ENCODE measurements at regions not wholly inside any gene's neighbourhood (a gene's known extent, or its start where the extent isn't known, plus 50 kb on each side); places are given as distances from the start of the nearest gene placed in this dataset.

GRCh38 chr19:28130066-28130511 is 1082.9 kb downstream of the UQCRFS1 start:
- H3K27me3 ChIP-seq: no peaks in the 10 kb centered on the region
- no peaks in the 10 kb centered on the region for H3K4me1 ChIP-seq
- DNase-seq: no peak
- intact Hi-C loops (cut with DNase I): no loop called here
- 55 to 67% methylated on average over 4 of the region's 4 CpGs for WGBS, 2 donors
- TF ChIP-seq EP300 (IDR thresholded peaks at IDR 0.05) (no peak), POLR2AphosphoS5 (IDR thresholded peaks at IDR 0.05) (no peak)
- no peak overlapping the region for H3K4me3 ChIP-seq
- no peaks in the 10 kb centered on the region for H3K9me3 ChIP-seq
- no peak overlapping the region for H3K27ac ChIP-seq
- no peaks in the 10 kb centered on the region for H3K36me3 ChIP-seq

DNA sequence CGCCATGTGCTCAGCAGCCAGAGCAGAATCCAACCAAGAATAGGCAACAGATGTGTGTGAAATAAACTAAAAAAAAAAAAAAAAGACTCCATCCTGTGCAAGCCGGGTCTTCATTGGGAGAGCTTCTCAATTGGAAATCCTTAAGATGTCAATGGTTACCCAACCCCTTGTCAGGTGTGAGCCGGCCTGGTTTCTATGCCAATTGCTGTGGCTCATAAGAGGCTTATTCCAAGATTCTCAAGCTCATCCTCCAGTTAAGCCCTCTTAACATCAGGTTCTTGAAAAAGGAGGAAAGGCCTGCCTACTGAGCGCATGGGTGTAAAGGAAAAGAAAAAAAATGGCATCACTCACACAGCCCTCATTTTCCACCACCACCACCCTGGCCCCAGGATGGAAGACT is 1084.6 kb downstream of the UQCRFS1 start:
- TF ChIP-seq CTCF (IDR thresholded peaks at IDR 0.05) (no peak), POLR2A (IDR thresholded peaks at IDR 0.05) (no peak), POLR2AphosphoS5 (IDR thresholded peaks at IDR 0.05) (no peak), EP300 (IDR thresholded peaks at IDR 0.05) (no peak)
- no peaks in the 10 kb centered on the region for H3K9me3 ChIP-seq
- no peak overlapping the region for H3K4me3 ChIP-seq
- no peaks in the 10 kb centered on the region for H3K4me1 ChIP-seq
- 85 to 87% methylated on average over 4 of the region's 4 CpGs for WGBS, 2 donors
- DNase-seq: no peak
- H3K27me3 ChIP-seq: no peaks in the 10 kb centered on the region
- intact Hi-C loops (cut with DNase I): no loop called here
- no peaks in the 10 kb centered on the region for H3K36me3 ChIP-seq
- H3K27ac ChIP-seq: no peak overlapping the region

DNA sequence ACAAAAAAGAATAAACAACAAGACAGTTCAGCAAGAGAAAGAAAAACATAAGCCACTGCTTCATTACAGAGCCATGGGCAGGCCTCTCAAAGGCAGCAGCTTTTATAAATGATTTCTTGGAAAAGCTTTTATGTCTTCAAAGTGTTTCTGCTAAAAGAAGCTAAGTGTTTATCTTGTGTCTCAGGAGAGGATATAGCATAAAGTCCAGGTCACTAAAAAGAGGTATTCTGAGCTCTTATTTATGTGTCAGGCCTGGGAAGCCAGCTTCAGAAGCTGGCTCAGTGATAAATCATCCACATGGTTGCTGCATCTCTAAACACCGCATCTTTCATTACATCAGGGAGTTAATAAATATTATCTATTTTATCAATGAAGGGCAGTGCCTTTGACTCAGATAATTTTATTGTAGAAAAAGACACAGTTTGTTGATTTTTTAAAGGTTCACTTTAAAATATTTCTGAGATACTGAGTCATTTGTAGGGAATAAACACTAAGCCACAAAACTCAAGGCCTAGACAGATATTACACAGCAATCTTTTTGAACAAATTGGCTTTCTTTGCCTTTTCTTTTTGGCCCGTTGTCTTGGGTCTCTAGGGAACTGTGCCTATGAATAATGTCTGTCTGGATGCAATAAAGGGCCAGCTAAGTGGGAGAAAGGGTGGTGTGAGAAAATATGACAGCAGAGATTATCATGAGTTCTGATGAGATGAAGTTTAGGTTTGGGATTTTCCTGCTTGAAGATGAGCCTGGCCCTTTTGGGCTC is 1086.6 kb downstream of the UQCRFS1 start:
- no peak overlapping the region for H3K27ac ChIP-seq
- H3K27me3 ChIP-seq: no peaks in the 10 kb centered on the region
- no peaks in the 10 kb centered on the region for H3K4me1 ChIP-seq
- no peak for DNase-seq
- H3K4me3 ChIP-seq: no peak overlapping the region
- intact Hi-C loops (cut with DNase I): no loop called here
- TF ChIP-seq POLR2AphosphoS5 (IDR thresholded peaks at IDR 0.05) (no peak), POLR2A (IDR thresholded peaks at IDR 0.05) (no peak), EP300 (IDR thresholded peaks at IDR 0.05) (no peak), CTCF (IDR thresholded peaks at IDR 0.05) (no peak)
- WGBS, 2 donors: 62 to 67% methylated on average over 2 of the region's 2 CpGs
- H3K36me3 ChIP-seq: no peaks in the 10 kb centered on the region
- H3K9me3 ChIP-seq: no peaks in the 10 kb centered on the region

GRCh38 chr19:28122734-28123133 is 1090.2 kb downstream of the UQCRFS1 start:
- H3K27me3 ChIP-seq: no peaks in the 10 kb centered on the region
- H3K9me3 ChIP-seq: no peaks in the 10 kb centered on the region
- TF ChIP-seq POLR2AphosphoS5 (IDR thresholded peaks at IDR 0.05) (no peak), POLR2A (IDR thresholded peaks at IDR 0.05) (no peak), EP300 (IDR thresholded peaks at IDR 0.05) (no peak), CTCF (IDR thresholded peaks at IDR 0.05) (no peak)
- H3K36me3 ChIP-seq: no peaks in the 10 kb centered on the region
- H3K27ac ChIP-seq: no peak overlapping the region
- intact Hi-C loops (cut with DNase I): no loop called here
- WGBS, 2 donors: 85% methylated on average over 5 of the region's 5 CpGs
- H3K4me3 ChIP-seq: no peak overlapping the region
- H3K4me1 ChIP-seq: no peaks in the 10 kb centered on the region
- DNase-seq: no peak

- no peak for TF ChIP-seq CTCF (IDR thresholded peaks at IDR 0.05)
- TF ChIP-seq POLR2AphosphoS5 (IDR thresholded peaks at IDR 0.05): no peak
- no peak for TF ChIP-seq POLR2A (IDR thresholded peaks at IDR 0.05)
- TF ChIP-seq EP300 (IDR thresholded peaks at IDR 0.05): no peak
- Histone ChIP-seq H3K4me1 (no peaks in the 10 kb centered on the region), H3K4me3 (no peak overlapping the region), H3K9me3 (no peaks in the 10 kb centered on the region), H3K27me3 (no peaks in the 10 kb centered on the region), H3K27ac (no peak overlapping the region), H3K36me3 (no peaks in the 10 kb centered on the region)
- DNase-seq: no peak
- intact Hi-C loops (cut with DNase I): no loop called here
- 58 to 62% methylated on average over 5 of the region's 5 CpGs for WGBS, 2 donors
Observed at GRCh38 chr19:28118235-28118634, 1094.7 kb downstream of the UQCRFS1 start.

Measured in sigmoid colon (tissue), 6 donors.